SK-N-MC (cell line): ENCODE measurements at regions not wholly inside any gene's neighbourhood (a gene's known extent, or its start where the extent isn't known, plus 50 kb on each side); places are given as distances from the start of the nearest gene placed in this dataset.
"Not testable (repeated sequence)": the region's sequence is repeated elsewhere in the genome, so short reads cannot be mapped to it uniquely, and the experiment has no call there.

Experiments
- DNase-seq: peaks from one replicate; pipeline ENCODE4 v3.0.0-alpha.2; 2011; ENCODE audit warnings: low read depth, low spot score
- H3K27ac ChIP-seq: fragments of 200-600 bp; sonication (generic); 2 replicates; pipeline ENCODE4 v1.5.1; 2016; ENCODE audit warnings: mixed run types
- H3K36me3 ChIP-seq: fragments of 200-600 bp; sonication (generic); 2 replicates; pipeline ENCODE4 v1.6.1; 2017; ENCODE audit warnings: antibody characterized with exemption, low read length, mixed read lengths; ENCODE audit not compliant: insufficient read depth
- H3K4me3 ChIP-seq: fragments of 200-600 bp; sonication (generic); 2 replicates; pipeline ENCODE4 v1.5.1; 2016
- H3K9ac ChIP-seq: fragments of 200-600 bp; sonication (generic); 2 replicates; pipeline ENCODE4 v1.8.0; 2017; ENCODE audit warnings: mixed run types, mixed read lengths; ENCODE audit not compliant: insufficient read length
- H3K9me3 ChIP-seq: fragments of 200-600 bp; sonication (generic); 2 replicates; pipeline ENCODE4 v1.6.1; 2017; ENCODE audit warnings: low read depth, mild to moderate bottlenecking, antibody characterized with exemption, low read length, moderate library complexity, mixed read lengths
- EZH2 ChIP-seq: fragments of 200-600 bp; sonication (generic); IDR thresholded peaks from one replicate; pipeline ENCODE4 v1.6.1; 2017; ENCODE audit warnings: antibody characterized with exemption
- FOXP2 ChIP-seq: optimal IDR thresholded peaks from 2 replicates; pipeline ENCODE3; 2011; ENCODE audit warnings: mild to moderate bottlenecking, moderate library complexity; ENCODE audit not compliant: insufficient read depth; ENCODE audit errors: extremely low read length, control extremely low read depth
- POLR2AphosphoS5 ChIP-seq: IDR thresholded peaks from 2 replicates; pipeline ENCODE4 v1.6.1; 2012; ENCODE audit warnings: mild to moderate bottlenecking, low read depth, low read length, borderline replicate concordance

- Histone ChIP-seq H3K36me3 (no peaks in the 10 kb centered on the region), H3K4me3 (no peak overlapping the region), H3K9me3 (no peaks in the 10 kb centered on the region), H3K27ac (no peak overlapping the region), H3K9ac (no peak overlapping the region)
- DNase-seq: no peak
- no peak for TF ChIP-seq POLR2AphosphoS5
These were observed 276.9 kb downstream of the MATN1 start for GRCh38 chr1:30446508-30446907.

- H3K9me3 ChIP-seq: no peaks in the 10 kb centered on the region
- no peak overlapping the region for H3K4me3 ChIP-seq
- no peaks in the 10 kb centered on the region for H3K36me3 ChIP-seq
- DNase-seq: no peak
- no peak overlapping the region for H3K9ac ChIP-seq
- no peak for TF ChIP-seq POLR2AphosphoS5
- no peak for TF ChIP-seq FOXP2
- TF ChIP-seq EZH2: no peak
- no peak overlapping the region for H3K27ac ChIP-seq
These were observed 277.3 kb downstream of the MATN1 start for GRCh38 chr1:30446095-30446494.

DNA sequence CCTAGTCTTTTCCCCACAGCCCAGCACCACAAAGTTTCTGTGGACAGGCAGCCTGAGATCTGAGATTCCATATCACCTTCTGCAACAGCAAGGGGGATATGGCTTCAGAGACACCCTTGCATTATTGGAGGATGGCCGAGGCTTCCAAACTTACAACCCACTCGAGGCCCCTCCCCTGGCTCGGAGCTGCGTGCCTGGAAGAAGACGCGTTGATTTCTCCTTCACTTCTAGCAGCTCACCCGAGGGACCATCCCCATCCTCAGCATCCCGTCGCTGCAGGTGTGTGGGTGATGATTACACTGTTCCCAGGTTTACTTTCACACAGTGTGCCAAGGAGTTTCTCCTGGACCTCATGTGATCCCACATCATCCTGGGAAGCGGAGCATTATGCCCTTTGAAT, 277.9 kb downstream of the MATN1 start:
- H3K4me3 ChIP-seq: no peak overlapping the region
- H3K9ac ChIP-seq: no peak overlapping the region
- H3K36me3 ChIP-seq: no peaks in the 10 kb centered on the region
- no peak for DNase-seq
- no peak for TF ChIP-seq POLR2AphosphoS5
- TF ChIP-seq EZH2: no peak
- no peak for TF ChIP-seq FOXP2
- no peak overlapping the region for H3K27ac ChIP-seq
- H3K9me3 ChIP-seq: no peaks in the 10 kb centered on the region

GRCh38 chr1:30444850-30445249, 278.5 kb downstream of the MATN1 start:
- DNase-seq: no peak
- Histone ChIP-seq H3K36me3 (no peaks in the 10 kb centered on the region), H3K9me3 (no peaks in the 10 kb centered on the region), H3K9ac (no peak overlapping the region), H3K27ac (no peak overlapping the region), H3K4me3 (no peak overlapping the region)
- TF ChIP-seq POLR2AphosphoS5: no peak
- TF ChIP-seq EZH2: no peak

DNA sequence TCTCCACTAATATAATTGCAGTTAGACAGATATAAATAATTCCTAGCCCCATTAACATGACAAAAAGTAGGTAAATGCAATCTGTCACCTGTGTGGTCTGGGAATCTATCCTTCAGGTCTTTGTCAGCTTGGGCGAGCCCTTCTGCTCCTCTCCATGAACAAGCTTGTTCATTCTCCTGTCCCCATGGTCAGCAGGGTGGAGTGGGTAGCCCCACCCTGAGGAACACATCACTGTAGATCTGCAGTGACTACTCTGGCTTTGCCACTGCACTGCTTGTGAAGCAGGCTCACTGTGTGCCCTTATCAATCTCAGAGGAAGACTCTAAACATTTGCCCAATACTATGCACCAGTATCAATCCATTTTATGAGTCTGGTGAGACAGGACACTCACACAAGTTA, 279.0 kb downstream of the MATN1 start:
- Histone ChIP-seq H3K9ac (no peak overlapping the region), H3K36me3 (no peaks in the 10 kb centered on the region), H3K4me3 (no peak overlapping the region), H3K27ac (no peak overlapping the region), H3K9me3 (no peaks in the 10 kb centered on the region)
- no peak for DNase-seq
- no peak for TF ChIP-seq EZH2
- TF ChIP-seq FOXP2: no peak
- TF ChIP-seq POLR2AphosphoS5: no peak

GRCh38 chr1:30438274-30438673, 285.1 kb downstream of the MATN1 start:
- not testable (repeated sequence) for H3K9me3 ChIP-seq, H3K4me3 ChIP-seq, H3K9ac ChIP-seq, H3K27ac ChIP-seq, H3K36me3 ChIP-seq, DNase-seq

GRCh38 chr1:30437059-30437576, 286.3 kb downstream of the MATN1 start:
- Histone ChIP-seq H3K27ac (no peak overlapping the region), H3K4me3 (no peak overlapping the region), H3K9me3 (no peaks in the 10 kb centered on the region), H3K36me3 (no peaks in the 10 kb centered on the region), H3K9ac (no peak overlapping the region)
- no peak for DNase-seq
- TF ChIP-seq EZH2 (no peak), POLR2AphosphoS5 (no peak), FOXP2 (no peak)

- no peaks in the 10 kb centered on the region for H3K9me3 ChIP-seq
- no peak overlapping the region for H3K9ac ChIP-seq
- no peak for DNase-seq
- no peaks in the 10 kb centered on the region for H3K36me3 ChIP-seq
- no peak for TF ChIP-seq EZH2
- no peak for TF ChIP-seq FOXP2
- no peak for TF ChIP-seq POLR2AphosphoS5
- H3K4me3 ChIP-seq: no peak overlapping the region
- H3K27ac ChIP-seq: no peak overlapping the region
These were observed 295.8 kb downstream of the MATN1 start for GRCh38 chr1:30427545-30427944.

DNA sequence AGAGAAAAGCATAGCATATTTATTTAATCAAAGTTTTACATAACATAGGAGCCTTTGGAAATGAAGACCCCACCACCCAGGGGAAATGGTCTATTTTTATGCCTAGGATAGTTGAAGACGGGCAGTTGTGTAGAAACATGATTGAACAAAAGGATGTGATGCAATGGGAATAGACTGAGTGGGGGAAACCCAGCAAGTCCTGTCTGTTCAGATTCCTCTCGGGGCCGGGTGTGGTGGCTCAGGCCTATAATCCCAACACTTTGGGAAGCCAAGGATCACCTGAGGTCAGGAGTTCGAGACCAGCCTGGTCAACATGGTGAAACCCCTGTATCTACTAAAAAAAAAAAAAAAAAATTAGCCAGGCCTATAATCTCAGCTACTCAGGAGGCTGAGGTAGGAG, 298.3 kb downstream of the MATN1 start:
- H3K9me3 ChIP-seq: no peaks in the 10 kb centered on the region
- TF ChIP-seq POLR2AphosphoS5 (no peak), FOXP2 (no peak), EZH2 (no peak)

More for the DNA sequence above, 298.3 kb downstream of the MATN1 start:
- Histone ChIP-seq H3K9ac (no peak overlapping the region), H3K4me3 (no peak overlapping the region), H3K27ac (no peak overlapping the region), H3K36me3 (no peaks in the 10 kb centered on the region)
- DNase-seq: no peak
